ENCODE measurements at regions not wholly inside any gene's neighbourhood (a gene's known extent, or its start where the extent isn't known, plus 50 kb on each side); places are given as distances from the start of the nearest gene placed in this dataset.

GRCh38 chr4:89665662-89666061 is 171.3 kb downstream of the SNCA start:
- no peak for TF ChIP-seq CTCF (IDR thresholded peaks at IDR 0.05)
- DNase-seq (no peak), ATAC-seq (no peak)
- Histone ChIP-seq H3K36me3 (no peaks in the 10 kb centered on the region), H3K27ac (no peak overlapping the region), H3K4me1 (peaks cover 0 to 3% (median 0%) of the 10 kb centered on the region in 12 donors), H3K9me3 (no peaks in the 10 kb centered on the region), H3K4me3 (no peak overlapping the region), H3K27me3 (no peaks in the 10 kb centered on the region)
- intact Hi-C loops (cut with DNase I) = loop anchor here in 2 of 10 donors (10.0 kb wide), 2 partner anchors 209 to 239 kb away; no protein-coding TSS in a partner anchor
- WGBS, 4 donors = 81 to 89% (median 84%) methylated on average over 3 of the region's 3 CpGs

- DNase-seq (no peak), ATAC-seq (no peak)
- Histone ChIP-seq H3K4me3 (no peak overlapping the region), H3K27ac (no peak overlapping the region), H3K9me3 (no peaks in the 10 kb centered on the region), H3K36me3 (no peaks in the 10 kb centered on the region), H3K27me3 (no peaks in the 10 kb centered on the region), H3K4me1 (peaks cover 0 to 3% (median 0%) of the 10 kb centered on the region in 12 donors)
- intact Hi-C loops (cut with DNase I) = loop anchor here in 3 of 10 donors (5.0 to 10.0 kb wide), 3 partner anchors 208 to 240 kb away; no protein-coding TSS in a partner anchor
- no peak for TF ChIP-seq POLR2A (IDR thresholded peaks at IDR 0.05)
These were observed 172.4 kb downstream of the SNCA start for GRCh38 chr4:89664521-89664920.

GRCh38 chr4:89661173-89661899 is 175.6 kb downstream of the SNCA start:
- intact Hi-C loops (cut with DNase I) = loop anchor here in 3 of 10 donors (5.0 to 10.0 kb wide), 3 partner anchors 211 to 243 kb away; no protein-coding TSS in a partner anchor
- H3K4me1 ChIP-seq = peaks cover 0 to 3% (median 0%) of the 10 kb centered on the region in 12 donors
- DNase-seq = no peak
- H3K27ac ChIP-seq = no peak overlapping the region
- no peak overlapping the region for H3K4me3 ChIP-seq
- no peaks in the 10 kb centered on the region for H3K36me3 ChIP-seq
- no peak for ATAC-seq
- H3K9me3 ChIP-seq = no peaks in the 10 kb centered on the region
- TF ChIP-seq POLR2A (IDR thresholded peaks at IDR 0.05) (no peak), CTCF (IDR thresholded peaks at IDR 0.05) (no peak)
- H3K27me3 ChIP-seq = no peaks in the 10 kb centered on the region
- 50 to 72% (median 59%) methylated on average over 3 of the region's 3 CpGs for WGBS, 4 donors

GRCh38 chr4:89660444-89661172 is 176.4 kb downstream of the SNCA start:
- Histone ChIP-seq H3K4me1 (peaks cover 0 to 3% (median 0%) of the 10 kb centered on the region in 12 donors), H3K36me3 (no peaks in the 10 kb centered on the region), H3K9me3 (no peaks in the 10 kb centered on the region), H3K27me3 (no peaks in the 10 kb centered on the region), H3K27ac (no peak overlapping the region), H3K4me3 (no peak overlapping the region)
- WGBS, 4 donors = 86 to 93% (median 90%) methylated on average over 4 of the region's 4 CpGs
- DNase-seq = no peak
- intact Hi-C loops (cut with DNase I) = loop anchor here in 3 of 10 donors (5.0 to 10.0 kb wide), 3 partner anchors 212 to 244 kb away; no protein-coding TSS in a partner anchor
- TF ChIP-seq POLR2A (IDR thresholded peaks at IDR 0.05) (no peak), CTCF (IDR thresholded peaks at IDR 0.05) (no peak)
- ATAC-seq = no peak

Data from heart left ventricle (tissue), 16 donors.